Lower leg skin (tissue), 3 donors: ENCODE measurements at regions not wholly inside any gene's neighbourhood (a gene's known extent, or its start where the extent isn't known, plus 50 kb on each side); places are given as distances from the start of the nearest gene placed in this dataset.

Experiments
- POLR2A ChIP-seq, 2 donors: fragments of 450-650 bp; IDR thresholded peaks; one replicate each; pipeline ENCODE4 v1.6.1; 2016 to 2017; ENCODE audit warnings: antibody characterized with exemption in 2 of 2, mild to moderate bottlenecking in 1 of 2, moderate library complexity in 1 of 2
- TF ChIP-seq, protein P1 (sequence below), 3 donors: fragments of 450-650 bp; IDR thresholded peaks; one replicate each; pipeline ENCODE4 v1.5.1; 2016; ENCODE audit warnings: antibody characterized with exemption in 3 of 3, mild to moderate bottlenecking in 3 of 3, moderate library complexity in 2 of 3

DNA sequence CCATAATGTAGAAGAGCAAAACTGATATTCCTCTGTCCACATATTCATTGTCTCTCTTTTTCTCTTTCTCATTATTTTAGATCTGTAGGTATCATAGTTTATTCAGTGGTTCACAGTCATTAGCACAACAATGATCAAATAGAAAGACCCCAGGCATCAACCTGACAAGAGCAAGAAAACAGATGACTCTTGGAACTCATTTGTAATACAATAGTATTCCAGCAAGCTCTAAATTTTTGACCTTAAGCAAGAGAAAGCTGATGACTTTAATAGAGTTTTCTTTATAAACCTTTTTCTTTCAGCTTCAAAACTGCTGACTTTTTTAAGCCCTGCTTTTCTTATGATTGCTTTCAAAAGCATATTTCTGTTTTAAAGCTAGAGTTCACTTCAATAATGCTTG, 507.5 kb upstream of the SORCS1 start:
- TF ChIP-seq, protein P1, sequence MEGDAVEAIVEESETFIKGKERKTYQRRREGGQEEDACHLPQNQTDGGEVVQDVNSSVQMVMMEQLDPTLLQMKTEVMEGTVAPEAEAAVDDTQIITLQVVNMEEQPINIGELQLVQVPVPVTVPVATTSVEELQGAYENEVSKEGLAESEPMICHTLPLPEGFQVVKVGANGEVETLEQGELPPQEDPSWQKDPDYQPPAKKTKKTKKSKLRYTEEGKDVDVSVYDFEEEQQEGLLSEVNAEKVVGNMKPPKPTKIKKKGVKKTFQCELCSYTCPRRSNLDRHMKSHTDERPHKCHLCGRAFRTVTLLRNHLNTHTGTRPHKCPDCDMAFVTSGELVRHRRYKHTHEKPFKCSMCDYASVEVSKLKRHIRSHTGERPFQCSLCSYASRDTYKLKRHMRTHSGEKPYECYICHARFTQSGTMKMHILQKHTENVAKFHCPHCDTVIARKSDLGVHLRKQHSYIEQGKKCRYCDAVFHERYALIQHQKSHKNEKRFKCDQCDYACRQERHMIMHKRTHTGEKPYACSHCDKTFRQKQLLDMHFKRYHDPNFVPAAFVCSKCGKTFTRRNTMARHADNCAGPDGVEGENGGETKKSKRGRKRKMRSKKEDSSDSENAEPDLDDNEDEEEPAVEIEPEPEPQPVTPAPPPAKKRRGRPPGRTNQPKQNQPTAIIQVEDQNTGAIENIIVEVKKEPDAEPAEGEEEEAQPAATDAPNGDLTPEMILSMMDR (IDR thresholded peaks at IDR 0.05) = no peak
- no peak for TF ChIP-seq POLR2A (IDR thresholded peaks at IDR 0.05)
